ELF-1 (cell line): ENCODE measurements at regions not wholly inside any gene's neighbourhood (a gene's known extent, or its start where the extent isn't known, plus 50 kb on each side); places are given as distances from the start of the nearest gene placed in this dataset.
"Not testable (repeated sequence)": the region's sequence is repeated elsewhere in the genome, so short reads cannot be mapped to it uniquely, and the experiment has no call there.

Experiments
- DNase-seq: peaks from one replicate; pipeline ENCODE4 v3.0.0-alpha.2; 2016; ENCODE audit warnings: low read depth, low spot score

- DNase-seq = no peak
These were observed 161.1 kb upstream of the OLIG3 start for GRCh38 chr6:137655291-137655690.

- DNase-seq = no peak
These were observed 162.5 kb upstream of the OLIG3 start for GRCh38 chr6:137656735-137657134.

DNA sequence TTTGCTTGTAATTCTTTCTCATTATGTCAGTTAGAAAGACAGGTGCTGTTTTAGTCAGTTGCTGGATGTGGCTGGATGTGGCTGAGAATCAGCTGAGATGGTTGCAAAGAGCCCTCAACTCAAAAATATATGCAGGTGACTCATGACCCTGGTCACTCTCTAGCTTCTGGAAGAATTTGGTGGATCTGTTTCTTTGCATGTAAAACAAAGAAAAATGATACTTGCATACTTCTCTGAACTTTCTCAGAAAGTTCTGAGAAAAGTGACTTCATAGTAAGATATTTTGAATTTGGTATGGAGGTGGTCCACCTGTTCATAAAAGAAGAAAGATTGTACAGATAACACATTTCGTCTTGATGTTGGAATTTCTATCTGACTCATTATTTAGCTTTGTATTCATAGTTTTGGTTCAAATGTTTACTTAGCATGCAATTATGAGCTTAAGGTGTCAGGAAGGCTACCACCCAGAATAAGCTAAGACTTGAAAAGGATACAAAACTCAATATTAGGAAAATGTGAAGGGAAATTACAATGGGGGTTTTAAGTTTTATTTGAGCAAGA is 163.2 kb upstream of the OLIG3 start:
- no peak for DNase-seq

DNA sequence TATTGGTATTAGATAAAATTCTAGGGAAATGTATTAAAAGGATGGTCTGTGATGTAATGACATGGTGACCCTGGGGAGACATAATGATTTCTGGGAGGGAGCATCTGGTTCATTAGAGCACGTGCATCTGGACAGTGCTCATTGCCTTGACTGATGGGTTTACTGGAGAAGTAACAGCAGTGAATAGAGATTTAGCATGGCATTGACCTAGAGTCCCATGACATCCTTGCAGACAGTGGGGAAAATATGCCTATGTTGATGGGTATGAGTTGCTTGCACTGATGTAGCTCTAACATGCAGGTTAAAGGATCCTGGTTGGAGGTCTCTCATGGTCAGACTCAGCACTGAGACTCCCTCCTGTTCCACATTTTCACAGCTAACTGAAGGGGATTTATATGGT is 164.1 kb upstream of the OLIG3 start:
- no peak for DNase-seq

DNA sequence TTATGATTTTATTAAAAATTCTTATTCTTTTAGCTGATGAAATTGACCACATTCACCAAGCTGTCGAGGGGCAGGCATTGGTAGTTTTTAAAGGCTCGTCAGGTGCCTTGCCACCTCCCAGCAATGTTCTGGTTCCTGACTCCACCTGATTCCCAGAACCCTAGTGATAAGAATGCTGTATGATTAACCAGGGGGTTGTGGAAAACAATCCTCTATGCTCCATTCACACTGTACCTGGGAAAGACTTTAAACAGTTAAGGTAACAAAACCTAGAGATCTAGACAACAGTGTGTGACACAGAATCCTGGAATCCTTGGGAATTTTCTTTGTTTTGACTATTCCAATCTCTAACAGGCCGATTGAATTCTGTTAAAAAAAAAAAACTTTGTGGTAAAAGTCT is 165.7 kb upstream of the OLIG3 start:
- DNase-seq = no peak

GRCh38 chr6:137660296-137660731 is 166.1 kb upstream of the OLIG3 start:
- no peak for DNase-seq

DNA sequence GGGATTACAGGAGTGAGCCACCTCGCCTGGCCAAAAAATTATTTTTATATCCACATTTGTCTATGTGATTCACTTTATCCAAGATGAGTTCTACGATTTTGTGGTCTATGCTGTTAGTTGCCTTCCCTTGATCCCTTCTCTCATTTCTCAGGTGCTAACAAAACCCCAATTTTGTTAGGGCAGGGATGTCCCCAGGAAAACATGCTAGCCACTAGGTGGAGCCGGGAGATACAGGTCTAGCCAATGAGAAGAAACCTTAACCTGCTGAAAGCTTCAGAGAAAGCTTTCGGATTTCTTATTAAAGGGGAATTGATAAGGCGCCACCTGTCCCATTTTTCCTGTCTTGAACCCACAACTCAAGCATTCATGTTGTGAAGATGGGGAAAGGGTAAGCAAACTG is 167.4 kb upstream of the OLIG3 start:
- DNase-seq = no peak

DNA sequence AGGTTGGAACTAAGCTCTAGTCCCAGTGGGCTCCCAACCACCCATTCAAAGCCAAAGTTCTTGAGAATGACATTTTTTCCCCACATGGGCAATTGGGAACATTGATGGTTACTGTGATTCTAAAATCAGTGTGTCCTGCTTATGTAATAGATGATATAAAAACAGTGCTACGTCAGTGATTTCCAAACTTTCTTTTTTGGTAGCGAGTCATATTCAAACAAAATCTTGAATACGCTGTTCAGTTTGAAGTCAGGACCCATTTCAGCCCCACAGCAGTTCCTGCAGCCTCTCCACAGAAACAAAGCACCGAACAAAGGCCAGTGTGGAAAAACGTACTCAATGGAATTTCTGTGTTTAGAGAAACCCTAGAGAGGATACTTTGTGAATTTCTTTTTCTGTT is 170.0 kb upstream of the OLIG3 start:
- no peak for DNase-seq

- no peak for DNase-seq
These were observed 171.2 kb upstream of the OLIG3 start for GRCh38 chr6:137665342-137665934.

GRCh38 chr6:137666202-137666774 is 172.1 kb upstream of the OLIG3 start:
- no peak for DNase-seq

GRCh38 chr6:137673603-137674002 is 179.4 kb upstream of the OLIG3 start:
- no peak for DNase-seq

GRCh38 chr6:137676888-137677287 is 182.7 kb upstream of the OLIG3 start:
- DNase-seq = no peak

GRCh38 chr6:137677709-137678108 is 183.5 kb upstream of the OLIG3 start:
- DNase-seq = no peak

- DNase-seq = no peak
These were observed 184.3 kb upstream of the OLIG3 start for GRCh38 chr6:137678451-137678850.

GRCh38 chr6:137680705-137681346 is 186.2 kb upstream of the TNFAIP3 start:
- no peak for DNase-seq

GRCh38 chr6:137681445-137682009 is 185.5 kb upstream of the TNFAIP3 start:
- no peak for DNase-seq

- DNase-seq = not testable (repeated sequence)
These were observed 184.4 kb upstream of the TNFAIP3 start for GRCh38 chr6:137682658-137683057.

DNA sequence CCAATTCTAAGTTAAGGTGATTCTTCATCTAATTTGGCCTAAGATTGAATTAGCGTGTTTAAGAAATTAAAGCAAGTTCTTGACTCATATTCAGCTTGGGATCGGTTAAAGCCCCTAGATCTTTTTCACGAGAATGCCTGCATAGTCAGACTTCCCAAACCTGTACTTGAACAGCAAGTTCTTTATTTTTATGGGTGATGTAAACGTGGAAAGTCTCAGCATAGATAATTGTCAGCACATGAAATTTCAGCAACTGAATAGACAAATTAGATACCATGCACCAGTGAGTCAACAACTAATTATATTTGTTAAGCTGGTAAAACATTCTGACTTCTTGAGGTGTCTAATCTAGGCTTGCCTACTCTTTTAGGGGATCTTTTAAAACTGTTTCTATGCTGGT is 183.1 kb upstream of the TNFAIP3 start:
- DNase-seq = no peak

DNA sequence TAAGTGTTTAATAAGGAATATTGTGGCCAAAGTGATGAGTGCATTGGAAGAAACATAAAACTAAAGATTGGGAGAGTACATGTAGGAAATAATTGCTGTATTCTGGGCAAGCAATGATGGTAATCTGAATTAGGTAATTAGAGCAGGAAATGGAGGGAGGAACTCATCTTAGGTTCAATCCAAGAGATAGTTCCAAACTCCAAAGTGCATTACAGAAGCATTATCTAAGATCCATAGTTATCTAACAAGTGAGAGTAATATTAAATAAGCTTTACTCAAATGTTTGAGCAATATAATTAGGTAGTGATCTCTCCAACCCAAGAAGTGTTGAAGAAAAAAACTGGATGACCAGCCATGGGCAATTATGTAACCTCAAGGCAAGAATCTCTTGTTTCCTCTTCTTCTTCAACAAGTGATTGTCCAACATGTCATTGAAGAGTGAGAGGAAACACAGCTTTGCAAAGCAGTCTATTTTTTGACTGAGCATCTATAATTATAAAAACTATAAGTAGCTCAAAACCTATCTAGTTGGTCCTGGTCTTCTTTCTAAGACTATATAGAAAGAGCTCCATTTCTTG is 181.2 kb upstream of the TNFAIP3 start:
- DNase-seq = no peak

GRCh38 chr6:137687818-137688217 is 179.2 kb upstream of the TNFAIP3 start:
- no peak for DNase-seq

GRCh38 chr6:137688230-137688971 is 178.7 kb upstream of the TNFAIP3 start:
- no peak for DNase-seq

GRCh38 chr6:137689377-137689776 is 177.7 kb upstream of the TNFAIP3 start:
- DNase-seq = no peak
